Hepatocyte (in vitro differentiated cells): ENCODE measurements at regions not wholly inside any gene's neighbourhood (a gene's known extent, or its start where the extent isn't known, plus 50 kb on each side); places are given as distances from the start of the nearest gene placed in this dataset.
A peak's percentile ranks its signal among the peaks of the same experiment; 100 is the strongest.

Experiments used
- DNase-seq: peaks from one replicate; pipeline ENCODE4 v3.0.0-alpha.2; 2016; ENCODE audit warnings: low spot score
- H2AFZ ChIP-seq: fragments of 200-600 bp; sonication (generic); 2 replicates; pipeline ENCODE4 v1.6.0; 2016; ENCODE audit warnings: antibody characterized with exemption, mild to moderate bottlenecking
- H3K27ac ChIP-seq: fragments of 200-600 bp; sonication (generic); 2 replicates; pipeline ENCODE4 v1.5.1; 2016; ENCODE audit warnings: mild to moderate bottlenecking
- H3K27me3 ChIP-seq: fragments of 200-600 bp; sonication (generic); 2 replicates; pipeline ENCODE4 v1.6.1; 2016
- H3K36me3 ChIP-seq: fragments of 200-600 bp; sonication (generic); replicated peaks from 2 replicates; pipeline ENCODE4 v1.5.1; 2016; ENCODE audit warnings: low read depth; ENCODE audit not compliant: insufficient read depth
- H3K4me1 ChIP-seq: fragments of 200-600 bp; sonication (generic); 2 replicates; pipeline ENCODE4 v1.5.1; 2016; ENCODE audit warnings: mild to moderate bottlenecking, moderate library complexity; ENCODE audit not compliant: insufficient read depth
- H3K4me2 ChIP-seq: fragments of 200-600 bp; sonication (generic); 2 replicates; pipeline ENCODE4 v1.6.0; 2016
- H3K4me3 ChIP-seq: fragments of 200-600 bp; sonication (generic); 2 replicates; pipeline ENCODE4 v1.5.1; 2016; ENCODE audit warnings: mild to moderate bottlenecking
- H3K79me2 ChIP-seq: fragments of 200-600 bp; sonication (generic); 2 replicates; pipeline ENCODE4 v1.6.0; 2017; ENCODE audit warnings: mild to moderate bottlenecking
- H3K9me2 ChIP-seq: fragments of 200-600 bp; sonication (generic); replicated peaks from 2 replicates; pipeline ENCODE4 v1.6.0; 2017; ENCODE audit warnings: mild to moderate bottlenecking; ENCODE audit not compliant: insufficient read depth
- H3K9me3 ChIP-seq: fragments of 200-600 bp; sonication (generic); 2 replicates; pipeline ENCODE4 v1.5.1; 2016; ENCODE audit warnings: low read depth, mild to moderate bottlenecking
- H4K20me1 ChIP-seq: fragments of 200-600 bp; sonication (generic); 2 replicates; pipeline ENCODE4 v1.6.0; 2016; ENCODE audit warnings: mild to moderate bottlenecking; ENCODE audit not compliant: insufficient read depth, poor library complexity, severe bottlenecking
- CTCF ChIP-seq: fragments of 200-600 bp; sonication (generic); IDR thresholded peaks from 2 replicates; pipeline ENCODE4 v1.5.1; 2016; ENCODE audit warnings: antibody characterized with exemption, mild to moderate bottlenecking; ENCODE audit not compliant: poor library complexity
- EZH2 ChIP-seq: fragments of 200-600 bp; sonication (generic); IDR thresholded peaks from 2 replicates; pipeline ENCODE4 v1.6.1; 2016; ENCODE audit warnings: antibody characterized with exemption, mild to moderate bottlenecking, borderline replicate concordance
- EZH2phosphoT487 ChIP-seq: fragments of 200-600 bp; sonication (generic); IDR thresholded peaks from one replicate; pipeline ENCODE4 v1.6.1; 2018; ENCODE audit warnings: antibody characterized with exemption, mild to moderate bottlenecking, low read depth, moderate library complexity; ENCODE audit not compliant: unreplicated experiment, severe bottlenecking
- WGBS: methylation state at CpG from one replicate; pipeline ENCODE4 v1.1.6; 2016; ENCODE audit warnings: low lambda C conversion rate; ENCODE audit errors: missing lambda C conversion rate; 5-methylcytosine and 5-hydroxymethylcytosine counted together

- TF ChIP-seq EZH2 (no peak), CTCF (no peak), EZH2phosphoT487 (no peak)
- no peak overlapping the region for H2AFZ ChIP-seq
- peak overlapping the region; percentile 87 for H3K27ac ChIP-seq
- no peaks in the 10 kb centered on the region for H3K36me3 ChIP-seq
- peak overlapping the region; percentile 38 for H3K4me2 ChIP-seq
- no peaks in the 10 kb centered on the region for H4K20me1 ChIP-seq
- H3K4me1 ChIP-seq: peaks cover 28% of the 10 kb centered on the region
- H3K9me2 ChIP-seq: no peaks in the 10 kb centered on the region
- WGBS: 68% methylated on average over 2 of the region's 2 CpGs
- DNase-seq: peak; percentile 84
- H3K79me2 ChIP-seq: no peaks in the 10 kb centered on the region
- H3K9me3 ChIP-seq: no peaks in the 10 kb centered on the region
- H3K4me3 ChIP-seq: no peak overlapping the region
- no peaks in the 10 kb centered on the region for H3K27me3 ChIP-seq
Measured at GRCh38 chr4:81724925-81725329, 253.2 kb upstream of the RASGEF1B start.

- H3K27me3 ChIP-seq: no peaks in the 10 kb centered on the region
- no peak overlapping the region for H3K4me3 ChIP-seq
- H4K20me1 ChIP-seq: no peaks in the 10 kb centered on the region
- no peak for TF ChIP-seq EZH2phosphoT487
- TF ChIP-seq CTCF: no peak
- no peak for TF ChIP-seq EZH2
- peaks cover 28% of the 10 kb centered on the region for H3K4me1 ChIP-seq
- no peak overlapping the region for H2AFZ ChIP-seq
- peak overlapping the region; percentile 87 for H3K27ac ChIP-seq
- no peaks in the 10 kb centered on the region for H3K9me3 ChIP-seq
- peak; percentile 38 for DNase-seq
- H3K36me3 ChIP-seq: no peaks in the 10 kb centered on the region
- WGBS: 76% methylated on average over 3 of the region's 3 CpGs
- H3K9me2 ChIP-seq: no peaks in the 10 kb centered on the region
- no peaks in the 10 kb centered on the region for H3K79me2 ChIP-seq
- H3K4me2 ChIP-seq: no peak overlapping the region
Measured at GRCh38 chr4:81723927-81724587, 252.3 kb upstream of the RASGEF1B start.

- peaks cover 28% of the 10 kb centered on the region for H3K4me1 ChIP-seq
- no peaks in the 10 kb centered on the region for H4K20me1 ChIP-seq
- no peak overlapping the region for H3K4me3 ChIP-seq
- no peaks in the 10 kb centered on the region for H3K9me3 ChIP-seq
- WGBS: 90% methylated on average over 3 of the region's 3 CpGs
- no peak for DNase-seq
- no peak for TF ChIP-seq EZH2
- TF ChIP-seq EZH2phosphoT487: no peak
- TF ChIP-seq CTCF: no peak
- H3K4me2 ChIP-seq: peak overlapping the region; percentile 68
- no peaks in the 10 kb centered on the region for H3K36me3 ChIP-seq
- H3K27me3 ChIP-seq: no peaks in the 10 kb centered on the region
- peak overlapping the region; percentile 87 for H3K27ac ChIP-seq
- H3K9me2 ChIP-seq: no peaks in the 10 kb centered on the region
- no peaks in the 10 kb centered on the region for H3K79me2 ChIP-seq
- H2AFZ ChIP-seq: no peak overlapping the region
Measured at GRCh38 chr4:81723019-81723884, 251.5 kb upstream of the RASGEF1B start.
